ENCODE measurements at regions not wholly inside any gene's neighbourhood (a gene's known extent, or its start where the extent isn't known, plus 50 kb on each side); places are given as distances from the start of the nearest gene placed in this dataset.

DNA sequence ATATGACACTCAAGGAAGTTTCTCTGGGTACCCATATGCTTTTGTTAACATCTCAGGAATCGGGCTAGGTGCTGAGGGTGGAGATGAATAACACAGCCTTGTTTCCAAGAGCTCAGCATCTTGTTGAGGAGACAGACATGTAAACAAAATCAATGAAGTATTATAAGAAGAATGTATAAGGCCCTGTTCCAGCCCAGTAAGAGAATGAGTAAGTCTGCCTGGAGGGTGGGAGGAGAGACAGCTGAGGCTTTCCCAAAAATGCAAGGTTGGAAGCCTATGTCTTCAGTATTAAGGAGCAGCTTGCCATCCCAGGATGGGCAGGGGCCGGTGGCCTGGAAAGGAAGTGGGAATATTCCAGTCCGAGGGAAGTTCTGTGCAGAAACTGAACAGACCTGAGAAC is 615.3 kb upstream of the BTBD3 start:
- no peak for TF ChIP-seq TAF1 (IDR thresholded peaks at IDR 0.05; ENCODE audit: borderline replicate concordance, insufficient read depth, low read length)
- TF ChIP-seq, protein P1, sequence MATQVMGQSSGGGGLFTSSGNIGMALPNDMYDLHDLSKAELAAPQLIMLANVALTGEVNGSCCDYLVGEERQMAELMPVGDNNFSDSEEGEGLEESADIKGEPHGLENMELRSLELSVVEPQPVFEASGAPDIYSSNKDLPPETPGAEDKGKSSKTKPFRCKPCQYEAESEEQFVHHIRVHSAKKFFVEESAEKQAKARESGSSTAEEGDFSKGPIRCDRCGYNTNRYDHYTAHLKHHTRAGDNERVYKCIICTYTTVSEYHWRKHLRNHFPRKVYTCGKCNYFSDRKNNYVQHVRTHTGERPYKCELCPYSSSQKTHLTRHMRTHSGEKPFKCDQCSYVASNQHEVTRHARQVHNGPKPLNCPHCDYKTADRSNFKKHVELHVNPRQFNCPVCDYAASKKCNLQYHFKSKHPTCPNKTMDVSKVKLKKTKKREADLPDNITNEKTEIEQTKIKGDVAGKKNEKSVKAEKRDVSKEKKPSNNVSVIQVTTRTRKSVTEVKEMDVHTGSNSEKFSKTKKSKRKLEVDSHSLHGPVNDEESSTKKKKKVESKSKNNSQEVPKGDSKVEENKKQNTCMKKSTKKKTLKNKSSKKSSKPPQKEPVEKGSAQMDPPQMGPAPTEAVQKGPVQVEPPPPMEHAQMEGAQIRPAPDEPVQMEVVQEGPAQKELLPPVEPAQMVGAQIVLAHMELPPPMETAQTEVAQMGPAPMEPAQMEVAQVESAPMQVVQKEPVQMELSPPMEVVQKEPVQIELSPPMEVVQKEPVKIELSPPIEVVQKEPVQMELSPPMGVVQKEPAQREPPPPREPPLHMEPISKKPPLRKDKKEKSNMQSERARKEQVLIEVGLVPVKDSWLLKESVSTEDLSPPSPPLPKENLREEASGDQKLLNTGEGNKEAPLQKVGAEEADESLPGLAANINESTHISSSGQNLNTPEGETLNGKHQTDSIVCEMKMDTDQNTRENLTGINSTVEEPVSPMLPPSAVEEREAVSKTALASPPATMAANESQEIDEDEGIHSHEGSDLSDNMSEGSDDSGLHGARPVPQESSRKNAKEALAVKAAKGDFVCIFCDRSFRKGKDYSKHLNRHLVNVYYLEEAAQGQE (IDR thresholded peaks at IDR 0.05; ENCODE audit: insufficient read depth in 1 of 2, low read depth in 2 of 2, low read length in 2 of 2): no peak
- TF ChIP-seq FOXP2 (optimal IDR thresholded peaks at IDR 0.05; ENCODE audit: borderline replicate concordance, extremely low read depth, extremely low read length, insufficient read depth): no peak
- TF ChIP-seq POLR2AphosphoS5 (IDR thresholded peaks at IDR 0.05; ENCODE audit: low read depth, low read length): no peak
- no peak for TF ChIP-seq SIN3A (IDR thresholded peaks at IDR 0.05; ENCODE audit: borderline replicate concordance, insufficient read depth, low read length)

- TF ChIP-seq TAF1 (IDR thresholded peaks at IDR 0.05; ENCODE audit: borderline replicate concordance, insufficient read depth, low read length) (no peak), FOXP2 (optimal IDR thresholded peaks at IDR 0.05; ENCODE audit: borderline replicate concordance, extremely low read depth, extremely low read length, insufficient read depth) (no peak), POLR2AphosphoS5 (IDR thresholded peaks at IDR 0.05; ENCODE audit: low read depth, low read length) (no peak), SIN3A (IDR thresholded peaks at IDR 0.05; ENCODE audit: borderline replicate concordance, insufficient read depth, low read length) (no peak)
- TF ChIP-seq, protein P1 (IDR thresholded peaks at IDR 0.05; ENCODE audit: insufficient read depth in 1 of 2, low read depth in 2 of 2, low read length in 2 of 2): no peak
These were observed 612.9 kb upstream of the BTBD3 start for GRCh38 chr20:11304795-11305194.

DNA sequence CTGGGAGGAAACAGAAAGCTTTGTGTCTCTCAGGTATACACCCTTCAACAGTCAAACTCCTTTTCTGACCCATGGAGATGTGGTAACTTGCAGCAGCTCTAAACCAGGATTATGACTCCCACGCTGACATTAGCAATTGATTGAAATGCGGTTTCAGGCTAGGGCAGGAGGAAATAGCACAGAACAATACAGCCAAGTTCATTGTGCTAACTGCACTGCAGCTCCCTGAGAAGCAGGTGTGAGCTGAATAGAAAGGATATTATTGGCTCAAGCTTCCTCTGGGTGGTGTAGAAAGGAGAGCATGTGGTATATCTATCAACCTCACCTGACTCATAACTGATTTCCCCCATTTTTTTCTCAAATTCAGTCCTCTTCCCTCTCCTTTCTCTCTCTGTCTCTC is 612.3 kb upstream of the BTBD3 start:
- TF ChIP-seq TAF1 (IDR thresholded peaks at IDR 0.05; ENCODE audit: borderline replicate concordance, insufficient read depth, low read length) (no peak), POLR2AphosphoS5 (IDR thresholded peaks at IDR 0.05; ENCODE audit: low read depth, low read length) (no peak), FOXP2 (optimal IDR thresholded peaks at IDR 0.05; ENCODE audit: borderline replicate concordance, extremely low read depth, extremely low read length, insufficient read depth) (no peak), SIN3A (IDR thresholded peaks at IDR 0.05; ENCODE audit: borderline replicate concordance, insufficient read depth, low read length) (no peak)
- TF ChIP-seq, protein P1 (IDR thresholded peaks at IDR 0.05; ENCODE audit: insufficient read depth in 1 of 2, low read depth in 2 of 2, low read length in 2 of 2): no peak

DNA sequence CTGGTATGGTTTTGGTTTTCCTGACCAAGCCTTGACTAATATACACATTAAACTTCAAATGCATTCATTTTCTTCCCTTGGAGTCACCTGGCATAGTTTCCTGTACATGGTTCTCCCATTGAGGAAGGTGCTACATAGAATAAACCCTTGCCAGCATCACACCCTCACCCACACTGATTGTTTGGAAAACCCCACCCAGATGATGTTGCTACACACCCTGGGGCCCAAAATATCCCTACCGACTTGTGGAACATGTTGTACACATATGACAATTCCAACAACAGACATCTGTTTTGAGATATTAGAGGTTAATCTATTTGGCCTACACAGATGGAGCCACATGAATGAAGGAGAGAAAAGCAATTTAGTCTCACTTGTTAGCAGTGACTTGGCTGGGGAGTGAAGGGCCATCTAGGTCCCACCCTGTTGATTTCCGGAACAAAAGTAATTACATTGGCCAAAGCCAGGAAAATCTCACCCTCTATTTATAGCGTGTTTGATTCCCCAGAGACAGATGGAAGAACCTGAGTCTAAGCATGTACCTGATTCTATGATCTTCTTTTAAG is 606.0 kb upstream of the BTBD3 start:
- TF ChIP-seq, protein P1 (IDR thresholded peaks at IDR 0.05; ENCODE audit: insufficient read depth in 1 of 2, low read depth in 2 of 2, low read length in 2 of 2): no peak
- no peak for TF ChIP-seq SIN3A (IDR thresholded peaks at IDR 0.05; ENCODE audit: borderline replicate concordance, insufficient read depth, low read length)

- no peak for TF ChIP-seq POLR2AphosphoS5 (IDR thresholded peaks at IDR 0.05; ENCODE audit: low read depth, low read length)
- no peak for TF ChIP-seq TAF1 (IDR thresholded peaks at IDR 0.05; ENCODE audit: borderline replicate concordance, insufficient read depth, low read length)
- no peak for TF ChIP-seq FOXP2 (optimal IDR thresholded peaks at IDR 0.05; ENCODE audit: borderline replicate concordance, extremely low read depth, extremely low read length, insufficient read depth)
- TF ChIP-seq, protein P1 (IDR thresholded peaks at IDR 0.05; ENCODE audit: insufficient read depth in 1 of 2, low read depth in 2 of 2, low read length in 2 of 2): no peak
These were observed 602.2 kb upstream of the BTBD3 start for GRCh38 chr20:11315525-11315924.
